AG20443 (cell line): ENCODE measurements at regions not wholly inside any gene's neighbourhood (a gene's known extent, or its start where the extent isn't known, plus 50 kb on each side); places are given as distances from the start of the nearest gene placed in this dataset.
"Not testable (repeated sequence)": the region's sequence is repeated elsewhere in the genome, so short reads cannot be mapped to it uniquely, and the experiment has no call there.

ENCODE experiments used
- DNase-seq: peaks from one replicate; pipeline ENCODE4 v3.0.0; 2012; ENCODE audit warnings: low spot score, mixed read lengths

GRCh38 chr2:66242888-66243287 is 192.0 kb upstream of the MEIS1 start:
- DNase-seq: not testable (repeated sequence)

GRCh38 chr2:66242099-66242789 is 192.7 kb upstream of the MEIS1 start:
- DNase-seq: no peak

- DNase-seq: no peak
Observed at GRCh38 chr2:66240286-66240685, 194.6 kb upstream of the MEIS1 start.

DNA sequence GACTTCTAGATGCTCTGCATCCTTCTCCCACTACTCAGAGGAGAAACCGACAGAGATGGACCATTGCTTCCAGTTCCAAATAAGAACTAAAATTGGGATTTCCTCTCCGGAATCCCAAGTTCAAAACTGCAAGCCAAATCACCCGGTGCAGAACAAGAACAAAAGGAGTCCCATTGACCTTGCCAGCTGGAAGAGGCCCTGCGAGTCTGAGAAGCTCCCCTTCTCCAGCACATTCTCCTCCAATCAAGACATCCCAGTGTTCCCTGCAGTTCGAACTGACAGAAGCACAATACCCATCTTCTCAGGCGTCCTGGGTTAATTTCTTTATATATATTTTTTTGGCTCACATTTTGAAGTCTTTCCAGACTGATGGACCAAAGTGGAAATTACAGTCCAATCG is 195.3 kb upstream of the MEIS1 start:
- DNase-seq: no peak

GRCh38 chr2:66237803-66238379 is 197.0 kb upstream of the MEIS1 start:
- DNase-seq: no peak

DNA sequence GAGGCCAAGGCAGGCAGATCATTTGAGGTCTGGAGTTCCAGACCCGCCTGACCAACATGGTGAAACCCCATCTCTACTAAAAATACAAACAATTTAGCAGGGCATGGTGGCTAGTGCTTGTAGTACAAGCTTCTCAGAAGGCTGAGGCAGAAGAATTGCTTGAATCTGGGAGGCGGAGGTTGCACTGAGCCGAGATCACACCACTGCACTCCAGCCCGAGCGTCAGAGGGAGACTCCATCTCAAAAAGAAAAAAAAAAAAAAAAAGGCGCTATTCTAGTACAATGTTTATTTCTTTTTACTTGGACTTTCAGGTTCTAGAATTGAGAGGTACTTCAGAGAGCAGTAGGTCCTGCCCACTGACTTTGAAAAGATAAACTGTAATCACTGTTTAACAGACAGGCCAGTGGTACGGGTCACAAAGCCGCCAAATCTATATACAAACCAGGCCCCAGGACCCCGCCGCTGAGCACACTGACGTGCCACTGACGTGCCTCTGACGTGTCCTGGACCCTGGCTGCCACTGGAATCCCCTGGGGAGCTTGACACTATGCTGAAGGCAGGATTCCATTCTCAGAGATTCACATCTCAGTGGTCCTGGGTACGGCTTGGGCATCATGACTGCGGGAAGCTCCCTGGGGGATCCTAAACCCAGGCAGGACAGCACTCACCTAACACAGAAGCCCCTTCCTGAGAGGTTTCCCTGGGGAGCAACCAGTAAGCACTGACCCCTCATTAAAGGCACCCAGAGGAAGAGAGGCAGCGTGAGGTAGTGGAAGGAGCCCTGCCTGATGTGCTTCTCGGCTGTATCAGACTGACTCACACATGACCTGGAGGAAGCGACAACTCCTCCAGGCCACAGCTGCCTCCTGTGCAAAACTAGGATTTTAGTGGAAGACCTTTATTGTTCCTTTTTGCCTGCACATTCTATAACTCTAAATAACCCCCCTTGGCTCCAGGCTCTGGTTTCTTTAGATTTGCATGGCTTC is 197.8 kb upstream of the MEIS1 start:
- no peak for DNase-seq

DNA sequence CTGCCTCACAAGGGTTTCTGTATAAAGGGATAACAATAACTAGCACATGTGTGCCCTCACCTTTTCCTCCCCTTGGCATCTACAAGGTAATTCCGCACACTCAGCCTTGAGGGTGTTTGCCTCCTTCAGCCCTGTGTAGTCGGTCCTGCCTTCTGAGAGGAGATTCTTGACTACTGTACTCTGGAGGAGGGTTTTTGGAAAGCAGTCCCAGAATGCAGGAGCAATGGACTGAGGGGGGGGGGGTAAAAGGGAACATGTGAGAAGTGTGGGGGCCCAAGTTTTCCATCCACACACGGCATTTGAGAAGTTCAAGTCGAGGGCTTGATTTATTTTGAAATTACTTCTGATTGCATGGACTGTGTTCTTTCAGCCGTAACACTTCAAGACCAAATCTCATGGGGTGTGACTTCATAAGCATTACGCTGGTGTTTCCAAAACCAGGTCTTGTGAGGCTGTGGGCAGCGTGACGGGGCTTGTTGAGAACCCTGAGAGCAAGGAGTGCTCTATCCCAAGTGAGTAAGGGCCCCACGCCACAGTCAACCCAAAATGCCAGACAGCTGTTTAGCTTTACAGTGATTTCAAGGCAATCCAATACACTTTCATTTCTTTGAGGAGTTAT is 198.7 kb upstream of the MEIS1 start:
- no peak for DNase-seq

GRCh38 chr2:66235428-66235827 is 199.5 kb upstream of the MEIS1 start:
- no peak for DNase-seq

- DNase-seq: no peak
Observed at GRCh38 chr2:66233981-66234380, 200.9 kb upstream of the MEIS1 start.

GRCh38 chr2:66228128-66228547 is 206.8 kb upstream of the MEIS1 start:
- no peak for DNase-seq

DNA sequence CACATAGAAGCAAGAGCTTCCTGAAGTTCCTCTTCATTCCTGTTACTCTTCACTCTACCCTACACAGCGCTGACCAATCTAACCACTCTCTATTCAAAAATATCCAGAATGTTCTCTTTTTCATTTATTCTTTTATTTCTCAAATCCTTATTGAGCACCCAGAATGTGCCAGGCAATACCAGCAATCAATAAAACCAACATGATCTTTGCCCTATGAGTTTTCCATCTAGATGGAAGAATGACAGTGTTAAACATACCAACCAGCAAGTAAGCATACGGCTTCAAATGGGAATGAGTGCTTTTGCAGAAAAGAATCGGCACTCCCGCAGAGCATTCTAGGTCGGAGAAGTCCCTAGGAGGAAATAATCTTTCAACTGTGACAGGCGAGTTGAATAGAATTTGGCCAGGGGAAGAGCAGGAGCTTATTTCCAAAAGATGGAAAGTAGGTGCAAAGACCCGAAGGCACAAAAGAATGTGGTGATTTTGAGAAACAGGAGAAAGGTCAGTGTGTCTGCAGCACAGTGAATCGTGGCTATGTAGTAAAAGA is 217.8 kb upstream of the MEIS1 start:
- no peak for DNase-seq

- DNase-seq: no peak
Observed at GRCh38 chr2:66212749-66213148, 222.2 kb upstream of the MEIS1 start.

GRCh38 chr2:66202586-66202985 is 232.3 kb upstream of the MEIS1 start:
- no peak for DNase-seq

DNA sequence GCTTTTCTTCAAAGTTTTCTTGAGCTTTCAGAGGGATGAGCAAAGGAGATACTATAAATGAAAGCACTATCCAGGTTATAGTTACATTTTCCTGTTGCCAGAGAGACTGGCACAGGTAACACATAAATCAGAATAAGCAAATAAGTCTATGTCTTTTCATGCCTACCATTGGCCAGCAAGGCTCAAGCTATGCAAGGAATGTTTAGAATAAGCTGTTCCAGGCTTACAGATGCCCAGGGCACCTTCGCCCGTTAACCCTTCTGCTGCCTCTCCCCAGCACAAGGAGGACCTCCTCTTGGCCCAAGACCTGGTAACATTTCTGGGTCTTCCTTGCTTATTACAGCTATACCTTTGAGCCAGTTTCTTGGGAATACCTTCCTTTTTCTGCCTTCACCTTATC is 233.7 kb upstream of the MEIS1 start:
- DNase-seq: no peak

- no peak for DNase-seq
Observed at GRCh38 chr2:66198873-66199272, 236.1 kb upstream of the MEIS1 start.

DNA sequence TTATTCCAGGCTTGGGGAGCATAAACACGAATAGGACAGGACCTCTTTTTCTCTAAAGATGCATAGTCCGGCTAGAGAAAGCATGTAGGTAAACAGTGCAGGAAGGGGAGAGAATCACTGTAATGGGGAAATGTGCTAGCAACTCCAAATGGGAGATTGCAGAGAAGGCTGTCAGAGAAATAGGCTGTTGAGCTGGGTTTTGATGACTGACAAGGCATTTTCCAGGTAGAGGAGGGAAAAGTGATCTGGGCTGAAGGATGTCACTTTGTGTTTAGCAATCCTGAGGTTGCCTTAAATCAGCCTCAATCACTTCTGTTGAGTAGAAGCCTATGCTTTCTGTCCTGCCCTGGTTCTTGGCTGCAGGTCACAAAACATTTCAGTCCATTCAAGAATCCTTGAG is 242.0 kb upstream of the MEIS1 start:
- no peak for DNase-seq

DNA sequence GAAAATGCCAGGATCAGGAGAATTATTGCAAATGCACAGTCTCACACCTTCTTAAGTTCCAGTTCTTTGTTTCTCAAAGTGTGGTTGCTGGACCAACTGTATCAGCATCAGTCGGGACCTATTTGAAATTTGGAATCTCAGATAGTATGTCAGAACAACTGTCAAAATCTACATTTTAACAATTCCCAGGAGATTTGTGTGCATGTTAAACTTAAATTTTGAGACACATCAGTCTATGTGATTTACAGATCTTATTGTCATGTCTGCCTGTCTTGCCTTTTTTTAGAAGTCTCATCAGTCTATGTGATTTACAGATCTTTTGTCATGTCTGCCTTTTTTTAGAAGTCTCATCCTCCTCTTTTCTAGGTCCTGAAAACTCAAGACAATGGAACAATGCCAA is 243.6 kb upstream of the MEIS1 start:
- no peak for DNase-seq

- DNase-seq: no peak
Observed at GRCh38 chr2:66189553-66189952, 245.4 kb upstream of the MEIS1 start.

DNA sequence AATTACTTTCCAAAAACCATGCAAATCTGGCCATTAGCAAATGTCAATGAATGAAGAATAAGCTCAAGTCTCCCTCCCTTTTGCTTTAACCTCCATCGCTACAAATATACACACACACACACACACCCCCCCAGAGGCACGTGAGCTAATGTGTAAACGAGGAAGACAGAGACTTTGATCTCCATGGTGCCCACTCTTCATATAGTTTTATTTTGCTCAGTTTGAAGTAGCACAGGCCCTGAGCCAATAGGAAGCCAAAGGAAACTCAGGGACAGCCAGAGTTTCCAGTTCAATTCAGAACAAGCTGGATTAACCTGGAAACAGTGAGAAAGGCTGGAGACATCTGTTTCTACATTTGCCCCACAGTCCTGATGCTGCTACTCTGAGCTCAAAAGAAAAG is 248.4 kb upstream of the MEIS1 start:
- DNase-seq: no peak

GRCh38 chr2:66185497-66186054 is 249.3 kb upstream of the MEIS1 start:
- no peak for DNase-seq

DNA sequence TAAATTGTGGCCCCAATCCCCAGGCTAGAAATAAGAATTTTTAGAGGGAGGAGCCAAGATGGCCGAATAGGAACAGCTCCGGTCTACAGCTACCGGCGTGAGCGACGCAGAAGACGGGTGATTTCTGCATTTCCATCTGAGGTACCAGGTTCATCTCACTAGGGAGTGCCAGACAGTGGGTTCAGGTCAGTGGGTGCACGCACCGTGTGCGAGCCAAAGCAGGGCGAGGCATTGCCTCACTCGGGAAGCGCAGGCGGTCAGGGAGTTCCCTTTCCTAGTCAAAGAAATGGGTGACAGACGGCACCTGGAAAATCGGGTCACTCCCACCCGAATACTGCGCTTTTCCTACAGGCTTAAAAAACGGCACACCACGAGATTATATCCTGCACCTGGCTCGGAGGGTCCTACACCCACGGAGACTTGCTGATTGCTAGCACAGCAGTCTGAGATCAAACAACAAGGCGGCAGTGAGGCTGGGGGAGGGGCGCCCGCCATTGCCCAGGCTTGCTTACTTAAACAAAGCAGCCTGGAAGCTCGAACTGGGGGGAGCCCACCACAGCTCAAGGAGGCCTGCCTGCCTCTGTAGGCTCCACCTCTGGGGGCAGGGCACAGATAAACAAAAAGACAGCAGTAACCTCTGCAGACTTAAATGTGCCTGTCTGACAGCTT is 257.7 kb upstream of the MEIS1 start:
- not testable (repeated sequence) for DNase-seq
